Stomach (tissue), 4 donors: ENCODE measurements at regions not wholly inside any gene's neighbourhood (a gene's known extent, or its start where the extent isn't known, plus 50 kb on each side); places are given as distances from the start of the nearest gene placed in this dataset.

Experiments used
- CTCF ChIP-seq, 7 experiments: fragments of 450-650 bp in 4 of 7; fragments of 200-600 bp in 3 of 7; sonication (generic) in 3 of 7; IDR thresholded peaks; one replicate each; pipeline ENCODE4 v1.5.1; 2016 to 2019; ENCODE audit warnings: antibody characterized with exemption in 7 of 7, control low read depth in 2 of 7, mild to moderate bottlenecking in 1 of 7
- POLR2A ChIP-seq, 4 donors: fragments of 450-650 bp; IDR thresholded peaks; one replicate each; pipeline ENCODE4 v1.6.1; 2016; ENCODE audit warnings: antibody characterized with exemption in 4 of 4, control low read depth in 2 of 4, mild to moderate bottlenecking in 1 of 4, moderate library complexity in 1 of 4
- POLR2AphosphoS5 ChIP-seq, 3 donors: sonication (generic); formaldehyde crosslinking; IDR thresholded peaks; one replicate each; pipeline ENCODE4 v1.6.1; 2016; ENCODE audit warnings: antibody characterized with exemption in 3 of 3

DNA sequence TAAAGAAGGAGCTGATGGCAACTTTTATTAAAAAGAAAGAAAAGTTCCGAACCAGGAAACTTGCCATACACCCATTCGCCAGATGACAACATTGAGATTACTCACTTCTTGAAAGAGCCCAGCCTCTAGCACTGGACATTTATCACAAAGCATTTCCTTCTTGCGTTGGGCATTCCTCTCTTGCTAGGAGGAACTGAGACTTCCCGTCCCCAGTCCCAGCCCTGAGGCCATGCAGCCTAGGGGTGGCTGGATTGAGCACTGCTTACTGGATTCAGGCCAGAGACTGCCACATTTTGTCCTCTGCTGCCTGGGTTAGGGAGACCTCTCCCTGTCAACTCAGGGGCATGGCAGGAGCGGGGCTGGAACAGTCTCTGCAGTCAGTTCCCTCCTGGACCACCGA lies 80.1 kb downstream of the SDC1 start:
- TF ChIP-seq CTCF (IDR thresholded peaks at IDR 0.05), result no peak
- no peak for TF ChIP-seq POLR2A (IDR thresholded peaks at IDR 0.05)
- no peak for TF ChIP-seq POLR2AphosphoS5 (IDR thresholded peaks at IDR 0.05)
